Stomach (tissue), 4 donors: ENCODE measurements at regions not wholly inside any gene's neighbourhood (a gene's known extent, or its start where the extent isn't known, plus 50 kb on each side); places are given as distances from the start of the nearest gene placed in this dataset.

Source experiments
- CTCF ChIP-seq, 7 experiments: fragments of 450-650 bp in 4 of 7; fragments of 200-600 bp in 3 of 7; sonication (generic) in 3 of 7; IDR thresholded peaks; one replicate each; pipeline ENCODE4 v1.5.1; 2016 to 2019; ENCODE audit warnings: antibody characterized with exemption in 7 of 7, control low read depth in 2 of 7, mild to moderate bottlenecking in 1 of 7
- POLR2A ChIP-seq, 4 donors: fragments of 450-650 bp; IDR thresholded peaks; one replicate each; pipeline ENCODE4 v1.6.1; 2016; ENCODE audit warnings: antibody characterized with exemption in 4 of 4, control low read depth in 2 of 4, mild to moderate bottlenecking in 1 of 4, moderate library complexity in 1 of 4

- TF ChIP-seq POLR2A (IDR thresholded peaks at IDR 0.05) (no peak), CTCF (IDR thresholded peaks at IDR 0.05) (no peak)
Measured at GRCh38 chr3:150146991-150147761, 176.5 kb upstream of the PFN2 start.
